OCI-LY7 (cell line): ENCODE measurements at regions not wholly inside any gene's neighbourhood (a gene's known extent, or its start where the extent isn't known, plus 50 kb on each side); places are given as distances from the start of the nearest gene placed in this dataset.

Experiments
- EZH2phosphoT487 ChIP-seq: fragments of 200-600 bp; sonication (generic); IDR thresholded peaks from 2 replicates; pipeline ENCODE4 v1.6.1; 2018; ENCODE audit warnings: low read depth, borderline replicate concordance, mild to moderate bottlenecking, mixed run types, antibody characterized with exemption, low read length, moderate library complexity, mixed read lengths
- TF ChIP-seq, protein P1 (sequence below): fragments of 200-600 bp; sonication (generic); conservative IDR thresholded peaks from 2 replicates; pipeline ENCODE4 v1.5.1; 2014; ENCODE audit warnings: mild to moderate bottlenecking, antibody characterized with exemption, low read length, moderate library complexity, mixed read lengths

DNA sequence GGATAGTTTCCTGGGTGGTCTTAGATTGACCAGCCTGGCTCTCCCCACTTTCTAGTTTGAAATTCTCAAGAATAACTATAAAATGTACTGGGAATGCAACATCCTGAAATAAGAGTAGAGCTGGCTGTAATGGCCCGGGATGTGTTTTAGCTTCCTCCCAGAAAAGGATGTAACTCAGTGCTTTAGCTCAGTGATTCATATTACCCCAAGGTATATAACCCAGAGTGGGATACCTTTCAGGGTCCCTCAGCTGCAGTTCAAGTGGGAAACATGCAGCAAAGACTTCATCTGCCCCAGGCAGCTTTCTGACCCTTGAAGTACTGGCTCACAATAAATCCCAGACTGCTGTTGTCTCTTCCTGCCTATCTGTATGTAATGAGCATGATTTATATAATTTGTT is 666.7 kb upstream of the KCND2 start:
- TF ChIP-seq, protein P1, sequence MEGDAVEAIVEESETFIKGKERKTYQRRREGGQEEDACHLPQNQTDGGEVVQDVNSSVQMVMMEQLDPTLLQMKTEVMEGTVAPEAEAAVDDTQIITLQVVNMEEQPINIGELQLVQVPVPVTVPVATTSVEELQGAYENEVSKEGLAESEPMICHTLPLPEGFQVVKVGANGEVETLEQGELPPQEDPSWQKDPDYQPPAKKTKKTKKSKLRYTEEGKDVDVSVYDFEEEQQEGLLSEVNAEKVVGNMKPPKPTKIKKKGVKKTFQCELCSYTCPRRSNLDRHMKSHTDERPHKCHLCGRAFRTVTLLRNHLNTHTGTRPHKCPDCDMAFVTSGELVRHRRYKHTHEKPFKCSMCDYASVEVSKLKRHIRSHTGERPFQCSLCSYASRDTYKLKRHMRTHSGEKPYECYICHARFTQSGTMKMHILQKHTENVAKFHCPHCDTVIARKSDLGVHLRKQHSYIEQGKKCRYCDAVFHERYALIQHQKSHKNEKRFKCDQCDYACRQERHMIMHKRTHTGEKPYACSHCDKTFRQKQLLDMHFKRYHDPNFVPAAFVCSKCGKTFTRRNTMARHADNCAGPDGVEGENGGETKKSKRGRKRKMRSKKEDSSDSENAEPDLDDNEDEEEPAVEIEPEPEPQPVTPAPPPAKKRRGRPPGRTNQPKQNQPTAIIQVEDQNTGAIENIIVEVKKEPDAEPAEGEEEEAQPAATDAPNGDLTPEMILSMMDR = no peak
- TF ChIP-seq EZH2phosphoT487 = no peak
